Tibial nerve (tissue), 4 donors: ENCODE measurements at regions not wholly inside any gene's neighbourhood (a gene's known extent, or its start where the extent isn't known, plus 50 kb on each side); places are given as distances from the start of the nearest gene placed in this dataset.
"Not testable (repeated sequence)": the region's sequence is repeated elsewhere in the genome, so short reads cannot be mapped to it uniquely, and the experiment has no call there.

Source experiments
- DNase-seq, 2 donors: peaks; one replicate each; pipeline ENCODE4 v3.0.0-alpha.2; 2019; ENCODE audit warnings: low spot score in 2 of 2
- H3K27ac ChIP-seq, 4 donors: fragments of 200-600 bp; sonication (generic) in 3 of 4; one replicate each; pipeline ENCODE4 v1.5.1; 2017 to 2019; ENCODE audit warnings: mild to moderate bottlenecking in 1 of 4
- H3K27me3 ChIP-seq, 2 donors: fragments of 200-600 bp; sonication (generic) in 1 of 2; one replicate each; pipeline versions ENCODE4 v1.5.1 to v1.6.0; 2017 to 2019
- H3K36me3 ChIP-seq, 3 donors: fragments of 200-600 bp; sonication (generic); one replicate each; pipeline ENCODE4 v1.5.1; 2018 to 2019
- H3K4me1 ChIP-seq, 4 donors: fragments of 200-600 bp; sonication (generic) in 3 of 4; one replicate each; pipeline ENCODE4 v1.5.1; 2017 to 2019
- H3K4me3 ChIP-seq, 4 donors: fragments of 200-600 bp; sonication (generic) in 3 of 4; one replicate each; pipeline ENCODE4 v1.5.1; 2017 to 2019; ENCODE audit warnings: mild to moderate bottlenecking in 1 of 4, moderate library complexity in 1 of 4
- H3K9me3 ChIP-seq, 4 donors: fragments of 200-600 bp; sonication (generic) in 3 of 4; one replicate each; pipeline ENCODE4 v1.5.1; 2017 to 2019
- WGBS, 2 donors: methylation state at CpG; one replicate each; pipeline ENCODE4 v1.1.5; 2018; 5-methylcytosine and 5-hydroxymethylcytosine counted together

- not testable (repeated sequence) for H3K4me1 ChIP-seq, H3K36me3 ChIP-seq, H3K27ac ChIP-seq, H3K27me3 ChIP-seq, H3K4me3 ChIP-seq, H3K9me3 ChIP-seq
- DNase-seq = peak in 1 of 2 donors; percentile 26
- 47 to 48% methylated on average over 5 of the region's 11 CpGs for WGBS, 2 donors
Measured at GRCh38 chr16:22572331-22573224, 61.9 kb downstream of the NPIPB5 start.

GRCh38 chr16:22573225-22573530 is 62.5 kb downstream of the NPIPB5 start:
- H3K9me3 ChIP-seq, H3K4me3 ChIP-seq, H3K27ac ChIP-seq, H3K36me3 ChIP-seq, H3K27me3 ChIP-seq, DNase-seq, H3K4me1 ChIP-seq: not testable (repeated sequence)
- WGBS, 2 donors = no CpG with 5 or more reads among the region's 26 CpGs

- H3K27me3 ChIP-seq, H3K27ac ChIP-seq, H3K36me3 ChIP-seq, H3K4me1 ChIP-seq, H3K9me3 ChIP-seq, H3K4me3 ChIP-seq, DNase-seq: not testable (repeated sequence)
- 63 to 72% methylated on average over 6 of the region's 6 CpGs for WGBS, 2 donors
Measured at GRCh38 chr16:22576506-22576905, 65.8 kb downstream of the NPIPB5 start.

GRCh38 chr16:22583195-22583594 is 72.5 kb downstream of the NPIPB5 start:
- not testable (repeated sequence) for H3K4me1 ChIP-seq, H3K36me3 ChIP-seq, H3K4me3 ChIP-seq, H3K9me3 ChIP-seq, DNase-seq, H3K27me3 ChIP-seq, H3K27ac ChIP-seq
- 89 to 92% methylated on average over 6 of the region's 6 CpGs for WGBS, 2 donors

- not testable (repeated sequence) for DNase-seq
- WGBS, 2 donors = 82 to 87% methylated on average over 1 of the region's 3 CpGs
Measured at GRCh38 chr16:22584459-22584858, 73.8 kb downstream of the NPIPB5 start.

DNA sequence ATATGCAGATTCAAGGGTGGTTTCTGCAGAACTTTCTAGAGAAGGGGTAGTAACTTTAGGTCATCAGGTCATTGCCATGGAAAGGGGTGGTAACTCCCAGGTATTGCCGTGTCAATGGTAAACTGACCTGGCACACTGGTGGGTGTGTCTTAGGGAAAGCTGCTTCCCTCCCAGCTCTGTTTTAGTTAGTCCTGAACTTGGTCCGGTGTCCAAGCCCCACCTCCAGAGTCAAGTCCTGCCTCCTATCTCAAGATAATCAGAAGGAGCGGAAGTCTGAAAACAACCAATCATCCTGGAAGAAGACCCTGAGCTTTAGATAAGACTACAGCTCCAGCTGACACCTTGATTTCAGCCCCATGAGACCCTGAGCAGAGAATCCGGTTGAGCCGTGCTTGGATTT is 74.2 kb downstream of the NPIPB5 start:
- WGBS, 2 donors = no CpG with 5 or more reads among the region's 5 CpGs

More at GRCh38 chr16:22584459-22584858, 73.8 kb downstream of the NPIPB5 start:
- not testable (repeated sequence) for H3K27ac ChIP-seq, H3K27me3 ChIP-seq, H3K9me3 ChIP-seq, H3K36me3 ChIP-seq, H3K4me1 ChIP-seq, H3K4me3 ChIP-seq

GRCh38 chr16:22585431-22585830 is 74.7 kb downstream of the NPIPB5 start:
- DNase-seq, H3K9me3 ChIP-seq, H3K27me3 ChIP-seq, H3K27ac ChIP-seq, H3K4me3 ChIP-seq, H3K4me1 ChIP-seq, H3K36me3 ChIP-seq: not testable (repeated sequence)
- WGBS, 2 donors = 88% methylated on average over 3 of the region's 3 CpGs

More for the DNA sequence above, 74.2 kb downstream of the NPIPB5 start:
- DNase-seq, H3K9me3 ChIP-seq, H3K27me3 ChIP-seq, H3K36me3 ChIP-seq, H3K4me3 ChIP-seq, H3K4me1 ChIP-seq, H3K27ac ChIP-seq: not testable (repeated sequence)

- DNase-seq, H3K4me1 ChIP-seq, H3K27me3 ChIP-seq, H3K27ac ChIP-seq, H3K9me3 ChIP-seq, H3K36me3 ChIP-seq, H3K4me3 ChIP-seq: not testable (repeated sequence)
- 100% methylated on average over 1 of the region's 5 CpGs; no CpG with 5 or more reads in 1 of the 2 donors for WGBS, 2 donors
Measured at GRCh38 chr16:22586732-22587131, 76.0 kb downstream of the NPIPB5 start.

GRCh38 chr16:22589757-22590156 is 79.1 kb downstream of the NPIPB5 start:
- not testable (repeated sequence) for H3K36me3 ChIP-seq, H3K27me3 ChIP-seq, H3K4me1 ChIP-seq, H3K4me3 ChIP-seq, DNase-seq, H3K9me3 ChIP-seq, H3K27ac ChIP-seq
- WGBS, 2 donors = 86 to 88% methylated on average over 4 of the region's 4 CpGs

DNA sequence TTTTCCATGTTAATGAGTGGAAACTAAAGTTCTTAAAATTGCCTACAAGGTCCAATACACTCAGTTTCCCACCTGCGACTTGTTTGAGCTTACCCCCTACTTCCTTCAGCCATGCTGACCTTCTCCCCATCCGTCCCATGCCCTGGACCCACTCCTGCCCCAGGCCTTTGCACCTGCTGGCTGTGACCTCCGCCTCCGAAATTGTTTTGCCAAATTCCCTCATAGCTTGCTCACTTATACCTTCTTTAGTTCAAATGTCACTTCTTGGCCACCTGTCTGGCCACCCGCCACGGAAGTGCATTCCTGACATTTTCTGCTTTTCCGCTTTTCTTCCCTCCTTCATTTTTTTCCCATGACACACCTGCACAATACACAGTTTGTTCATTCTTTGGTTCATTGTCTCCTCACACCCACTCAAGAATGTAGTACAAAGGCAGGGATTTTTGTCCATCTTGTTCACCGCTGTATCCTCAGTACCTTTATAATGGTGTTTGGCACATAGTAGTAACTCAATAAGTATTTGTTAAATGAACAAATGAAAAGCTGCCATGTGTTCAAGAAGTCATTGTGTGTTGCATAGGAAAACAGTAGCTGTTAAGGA is 85.9 kb downstream of the NPIPB5 start:
- DNase-seq, H3K4me1 ChIP-seq, H3K27ac ChIP-seq, H3K4me3 ChIP-seq, H3K27me3 ChIP-seq, H3K9me3 ChIP-seq, H3K36me3 ChIP-seq: not testable (repeated sequence)
- WGBS, 2 donors = no CpG with 5 or more reads among the region's 8 CpGs

DNA sequence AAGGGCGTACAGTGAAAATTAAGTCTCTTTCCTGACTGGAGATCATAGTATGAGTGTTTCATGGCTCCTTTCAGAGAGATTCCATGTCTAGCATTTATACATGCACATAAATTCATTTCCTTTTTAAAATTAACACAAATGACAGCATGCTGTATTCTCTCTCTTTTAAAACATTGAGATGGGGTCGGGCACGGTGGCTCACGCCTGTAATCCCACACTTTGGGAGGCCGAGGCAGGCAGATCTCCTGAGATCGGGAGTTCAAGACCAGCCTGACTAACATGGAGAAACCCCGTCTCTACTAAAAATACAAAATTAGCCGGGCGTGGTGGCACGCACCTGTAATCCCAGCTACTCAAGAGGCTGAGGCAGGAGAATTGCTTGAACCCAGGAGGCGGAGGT is 93.1 kb downstream of the NPIPB5 start:
- H3K27ac ChIP-seq, DNase-seq, H3K9me3 ChIP-seq, H3K27me3 ChIP-seq, H3K4me1 ChIP-seq, H3K36me3 ChIP-seq, H3K4me3 ChIP-seq: not testable (repeated sequence)
- 89 to 92% methylated on average over 5 to 6 of the region's 11 CpGs for WGBS, 2 donors

DNA sequence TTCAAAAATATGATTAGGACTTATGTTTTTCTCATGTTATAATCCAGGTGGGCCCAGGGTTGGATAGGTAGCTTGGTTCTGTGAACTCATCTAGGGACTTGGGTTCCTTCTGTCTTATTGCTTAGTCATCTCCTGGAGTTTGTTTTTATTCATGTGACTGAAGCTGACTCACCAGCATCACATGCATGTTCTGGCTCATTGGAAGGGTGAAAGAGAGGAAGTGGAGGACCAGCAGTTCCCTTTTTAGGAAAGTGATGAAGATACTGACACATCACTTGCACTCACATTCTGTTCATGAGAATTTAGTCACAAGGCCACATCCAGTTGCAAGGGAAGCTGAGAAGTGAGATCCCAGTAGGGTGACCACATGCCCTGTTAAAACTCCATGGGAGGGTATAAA is 95.9 kb downstream of the NPIPB5 start:
- not testable (repeated sequence) for H3K4me1 ChIP-seq, H3K27ac ChIP-seq, H3K27me3 ChIP-seq, H3K9me3 ChIP-seq, DNase-seq, H3K36me3 ChIP-seq, H3K4me3 ChIP-seq

DNA sequence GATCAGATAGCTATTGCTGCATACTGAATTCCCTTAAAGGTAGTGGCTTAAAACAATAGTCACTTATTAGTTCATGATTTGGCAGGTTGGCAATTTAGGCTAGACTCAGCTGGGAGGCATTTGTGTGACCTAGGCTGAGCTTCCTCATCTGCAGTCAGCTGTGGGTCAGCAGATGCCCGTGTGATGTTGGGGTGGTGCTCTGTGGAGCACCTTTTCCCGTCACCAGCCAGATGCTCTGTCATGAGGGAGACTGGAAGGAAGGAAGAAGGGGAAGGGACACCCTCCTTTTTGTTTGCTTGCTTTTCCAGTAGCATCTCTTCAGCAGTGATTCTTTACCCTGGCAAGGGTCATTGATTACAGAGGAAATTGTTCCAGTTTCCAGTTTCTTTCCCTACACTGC is 99.1 kb downstream of the NPIPB5 start:
- H3K4me1 ChIP-seq, H3K4me3 ChIP-seq: not testable (repeated sequence)

GRCh38 chr16:22611128-22611527 is 100.4 kb downstream of the NPIPB5 start:
- not testable (repeated sequence) for H3K27ac ChIP-seq, H3K4me1 ChIP-seq, DNase-seq, H3K27me3 ChIP-seq, H3K36me3 ChIP-seq, H3K4me3 ChIP-seq
- peaks cover 0 to 10% (median 3%) of the 10 kb centered on the region in 4 donors for H3K9me3 ChIP-seq
- 86 to 91% methylated on average over 4 of the region's 4 CpGs for WGBS, 2 donors

More for the DNA sequence above, 99.1 kb downstream of the NPIPB5 start:
- peaks cover 0 to 10% (median 3%) of the 10 kb centered on the region in 4 donors for H3K9me3 ChIP-seq
- not testable (repeated sequence) for H3K27ac ChIP-seq, H3K27me3 ChIP-seq, H3K36me3 ChIP-seq, DNase-seq
- WGBS, 2 donors = 68% methylated on average over 2 of the region's 2 CpGs; no CpG with 5 or more reads in 1 of the 2 donors
